Peyer's patch (tissue), 4 donors: ENCODE measurements at regions not wholly inside any gene's neighbourhood (a gene's known extent, or its start where the extent isn't known, plus 50 kb on each side); places are given as distances from the start of the nearest gene placed in this dataset.

Experiments
- DNase-seq, 3 donors: peaks; one replicate each; pipeline ENCODE4 v3.0.0-alpha.2; 2017 to 2019
- H3K27ac ChIP-seq, 4 donors: fragments of 200-600 bp; sonication (generic); one replicate each; pipeline ENCODE4 v1.5.1; 2016 to 2019
- H3K27me3 ChIP-seq, 2 donors: fragments of 200-600 bp; sonication (generic); one replicate each; pipeline ENCODE4 v1.5.1; 2019
- H3K36me3 ChIP-seq, 3 donors: fragments of 200-600 bp; sonication (generic); one replicate each; pipeline ENCODE4 v1.5.1; 2016 to 2019
- H3K4me1 ChIP-seq, 4 donors: fragments of 200-600 bp; sonication (generic); one replicate each; pipeline ENCODE4 v1.5.1; 2016 to 2019
- H3K4me3 ChIP-seq, 4 donors: fragments of 200-600 bp; sonication (generic); 1 replicate in 3 of 4; 2 replicates in 1 of 4; pipeline ENCODE4 v1.5.1; 2016 to 2019; ENCODE audit warnings: mild to moderate bottlenecking in 1 of 4
- H3K9me3 ChIP-seq, 4 donors: fragments of 200-600 bp; sonication (generic); one replicate each; pipeline ENCODE4 v1.5.1; 2016 to 2019; ENCODE audit warnings: mild to moderate bottlenecking in 1 of 4
- CTCF ChIP-seq, 6 experiments: fragments of 450-650 bp in 4 of 6; fragments of 200-600 bp in 2 of 6; sonication (generic) in 1 of 6; IDR thresholded peaks; one replicate each; pipeline ENCODE4 v1.5.1; 2017 to 2019; ENCODE audit warnings: antibody characterized with exemption in 6 of 6, mild to moderate bottlenecking in 3 of 6, moderate library complexity in 1 of 6
- POLR2A ChIP-seq, 2 donors: fragments of 450-650 bp; IDR thresholded peaks; one replicate each; pipeline ENCODE4 v1.5.1; 2017; ENCODE audit warnings: antibody characterized with exemption in 2 of 2, mild to moderate bottlenecking in 2 of 2, moderate library complexity in 2 of 2

DNA sequence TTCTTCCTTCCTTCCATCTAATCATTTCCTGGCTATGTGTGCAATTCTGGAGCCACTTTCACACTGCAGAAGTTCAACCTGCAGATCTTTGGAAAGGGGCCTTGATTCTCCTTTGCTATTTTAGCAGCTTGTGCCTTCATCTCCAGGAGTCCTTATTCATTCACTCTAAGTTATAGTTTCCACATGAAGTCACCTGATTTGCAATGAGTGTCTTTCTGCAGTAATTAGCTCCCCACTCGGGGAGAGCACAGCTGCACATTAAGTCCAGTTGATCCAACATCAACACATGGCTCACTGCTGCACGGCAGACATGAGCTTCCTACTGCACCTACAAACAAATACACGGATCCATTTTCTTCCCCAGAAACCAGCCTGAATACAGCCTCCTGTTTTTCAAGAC is 323.1 kb upstream of the TNP1 start:
- H3K9me3 ChIP-seq = no peaks in the 10 kb centered on the region
- no peak overlapping the region for H3K27ac ChIP-seq
- no peak for TF ChIP-seq CTCF (IDR thresholded peaks at IDR 0.05)
- TF ChIP-seq POLR2A (IDR thresholded peaks at IDR 0.05) = no peak
- H3K4me1 ChIP-seq = no peaks in the 10 kb centered on the region
- H3K36me3 ChIP-seq = no peaks in the 10 kb centered on the region
- no peak overlapping the region for H3K4me3 ChIP-seq
- H3K27me3 ChIP-seq = no peaks in the 10 kb centered on the region
- no peak for DNase-seq

GRCh38 chr2:217181512-217181911 is 321.6 kb upstream of the TNP1 start:
- Histone ChIP-seq H3K4me1 (no peaks in the 10 kb centered on the region), H3K36me3 (no peaks in the 10 kb centered on the region), H3K9me3 (no peaks in the 10 kb centered on the region), H3K27me3 (no peaks in the 10 kb centered on the region), H3K4me3 (no peak overlapping the region), H3K27ac (no peak overlapping the region)
- TF ChIP-seq CTCF (IDR thresholded peaks at IDR 0.05) = no peak
- no peak for TF ChIP-seq POLR2A (IDR thresholded peaks at IDR 0.05)
- no peak for DNase-seq

- no peak overlapping the region for H3K4me3 ChIP-seq
- H3K36me3 ChIP-seq = no peaks in the 10 kb centered on the region
- no peaks in the 10 kb centered on the region for H3K4me1 ChIP-seq
- no peak for TF ChIP-seq POLR2A (IDR thresholded peaks at IDR 0.05)
- TF ChIP-seq CTCF (IDR thresholded peaks at IDR 0.05) = no peak
- H3K27me3 ChIP-seq = no peaks in the 10 kb centered on the region
- DNase-seq = no peak
- H3K27ac ChIP-seq = no peak overlapping the region
- H3K9me3 ChIP-seq = no peaks in the 10 kb centered on the region
Observed at GRCh38 chr2:217179854-217180253, 320.0 kb upstream of the TNP1 start.

DNA sequence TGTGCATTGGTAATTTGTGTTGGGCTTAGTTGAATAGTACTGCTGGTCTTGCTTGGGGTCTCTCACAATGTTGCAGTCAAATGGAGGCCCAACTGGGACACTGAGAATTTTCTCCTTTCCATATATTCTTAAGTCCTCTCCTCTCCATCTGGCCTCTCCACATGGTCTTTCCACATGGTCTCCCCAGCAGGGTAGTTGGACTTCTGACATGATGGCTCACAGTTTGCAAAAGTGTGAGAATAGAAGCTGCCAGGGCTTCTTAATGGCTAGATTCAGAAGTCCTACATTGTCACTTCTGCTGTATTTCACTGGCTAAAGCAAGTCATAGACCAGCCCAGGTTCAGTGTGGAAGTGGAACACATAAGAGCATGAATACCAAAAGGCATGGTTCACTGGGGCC is 318.5 kb upstream of the TNP1 start:
- H3K36me3 ChIP-seq = no peaks in the 10 kb centered on the region
- H3K27ac ChIP-seq = no peak overlapping the region
- no peaks in the 10 kb centered on the region for H3K4me1 ChIP-seq
- no peak for TF ChIP-seq CTCF (IDR thresholded peaks at IDR 0.05)
- no peak for TF ChIP-seq POLR2A (IDR thresholded peaks at IDR 0.05)
- no peak overlapping the region for H3K4me3 ChIP-seq
- no peaks in the 10 kb centered on the region for H3K9me3 ChIP-seq
- no peak for DNase-seq
- no peaks in the 10 kb centered on the region for H3K27me3 ChIP-seq

- no peak for TF ChIP-seq CTCF (IDR thresholded peaks at IDR 0.05)
- no peak for TF ChIP-seq POLR2A (IDR thresholded peaks at IDR 0.05)
- H3K4me1 ChIP-seq = no peaks in the 10 kb centered on the region
- no peak overlapping the region for H3K27ac ChIP-seq
- DNase-seq = no peak
- no peaks in the 10 kb centered on the region for H3K36me3 ChIP-seq
- no peaks in the 10 kb centered on the region for H3K27me3 ChIP-seq
- H3K9me3 ChIP-seq = no peaks in the 10 kb centered on the region
- H3K4me3 ChIP-seq = no peak overlapping the region
Observed at GRCh38 chr2:217177720-217178119, 317.9 kb upstream of the TNP1 start.

DNA sequence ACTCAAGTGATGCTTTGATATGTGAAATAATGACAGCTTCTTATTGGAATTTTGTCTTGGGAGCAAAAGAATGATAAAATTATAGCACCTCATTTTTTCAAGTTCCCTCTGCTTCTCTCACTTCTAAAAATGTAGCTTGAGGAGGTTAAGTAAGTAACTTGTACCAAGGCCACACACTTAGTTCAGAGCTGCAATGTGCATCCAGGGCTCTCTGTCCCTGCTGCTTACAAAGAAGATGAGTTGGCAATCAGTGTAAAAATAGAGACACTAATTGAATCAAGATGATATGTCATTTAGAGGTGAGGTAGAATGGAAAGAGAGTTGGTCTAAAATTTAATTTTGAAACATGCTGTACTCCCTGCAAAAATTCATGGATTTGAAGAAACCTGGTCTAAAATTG is 312.0 kb upstream of the TNP1 start:
- Histone ChIP-seq H3K27ac (no peak overlapping the region), H3K36me3 (no peaks in the 10 kb centered on the region), H3K4me3 (no peak overlapping the region), H3K4me1 (no peaks in the 10 kb centered on the region), H3K9me3 (no peaks in the 10 kb centered on the region), H3K27me3 (no peaks in the 10 kb centered on the region)
- TF ChIP-seq CTCF (IDR thresholded peaks at IDR 0.05) (no peak), POLR2A (IDR thresholded peaks at IDR 0.05) (no peak)
- no peak for DNase-seq
